ENCODE measurements at regions not wholly inside any gene's neighbourhood (a gene's known extent, or its start where the extent isn't known, plus 50 kb on each side); places are given as distances from the start of the nearest gene placed in this dataset.

DNA sequence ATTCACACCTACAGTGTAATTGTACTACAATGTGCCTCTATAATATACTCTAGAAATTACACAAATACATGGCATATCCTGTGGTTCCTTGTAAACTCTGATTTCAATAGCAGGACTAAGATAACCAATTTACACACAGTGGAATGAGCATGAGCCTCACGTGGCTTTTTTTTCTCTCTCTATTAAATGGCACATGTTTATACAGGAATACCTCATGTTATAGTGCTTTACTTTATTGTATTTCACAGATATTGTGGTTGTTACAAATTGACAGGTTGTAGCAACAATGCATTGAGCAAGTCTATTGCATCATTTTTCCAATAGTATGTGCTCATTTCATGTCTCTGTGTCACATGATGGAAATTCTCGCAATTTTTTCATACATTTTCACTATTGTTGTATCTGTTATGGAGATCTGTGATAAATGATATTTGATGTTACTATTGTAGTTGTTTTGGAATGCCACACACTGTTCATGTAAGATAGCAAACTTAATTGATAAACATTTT lies 260.0 kb downstream of the FSIP2 start:
- ChIA-PET POLR2A (no interaction called here), CTCF (no interaction called here)
- H3K4me1 ChIP-seq (ENCODE audit: control insufficient read depth in 2 of 2, insufficient read depth in 2 of 2, low read length in 2 of 2) = no peaks in the 10 kb centered on the region
- no peaks in the 10 kb centered on the region for H3K79me2 ChIP-seq (ENCODE audit: control insufficient read depth, insufficient read depth, low read length)
- H3K27ac ChIP-seq (ENCODE audit: low read length in 2 of 2) = no peak overlapping the region
- Mint-ChIP-seq H3K27me3 (no peaks in the 10 kb centered on the region), H3K27ac (no peak overlapping the region), H3K9me3 (ENCODE audit: insufficient read depth) (no peaks in the 10 kb centered on the region), H3K4me3 (no peak overlapping the region), H3K4me1 (no peaks in the 10 kb centered on the region)
- H3K4me3 ChIP-seq (ENCODE audit: control extremely low read depth in 1 of 5, extremely low read depth in 1 of 5, insufficient read depth in 1 of 5, low read depth in 2 of 5, low read length in 4 of 5) = no peak overlapping the region
- H4K20me1 ChIP-seq (ENCODE audit: control insufficient read depth, insufficient read depth, low read length, poor library complexity, severe bottlenecking) = no peaks in the 10 kb centered on the region
- intact Hi-C loops (cut with micrococcal nuclease) = no loop called here
- DNase-seq = no peak
- ATAC-seq (ENCODE audit: low read depth) = no peak
- H3K9ac ChIP-seq (ENCODE audit: low read length) = no peak overlapping the region
- H3K9me3 ChIP-seq (ENCODE audit: control extremely low read depth in 1 of 3, control insufficient read depth in 2 of 3, insufficient read depth in 1 of 3, low read length in 2 of 3) = no peaks in the 10 kb centered on the region
- TF ChIP-seq EZH2 (IDR thresholded peaks at IDR 0.05; ENCODE audit: borderline replicate concordance, insufficient read depth, low read depth, low read length, poor library complexity, severe bottlenecking) = no peak
- TF ChIP-seq, protein P1, sequence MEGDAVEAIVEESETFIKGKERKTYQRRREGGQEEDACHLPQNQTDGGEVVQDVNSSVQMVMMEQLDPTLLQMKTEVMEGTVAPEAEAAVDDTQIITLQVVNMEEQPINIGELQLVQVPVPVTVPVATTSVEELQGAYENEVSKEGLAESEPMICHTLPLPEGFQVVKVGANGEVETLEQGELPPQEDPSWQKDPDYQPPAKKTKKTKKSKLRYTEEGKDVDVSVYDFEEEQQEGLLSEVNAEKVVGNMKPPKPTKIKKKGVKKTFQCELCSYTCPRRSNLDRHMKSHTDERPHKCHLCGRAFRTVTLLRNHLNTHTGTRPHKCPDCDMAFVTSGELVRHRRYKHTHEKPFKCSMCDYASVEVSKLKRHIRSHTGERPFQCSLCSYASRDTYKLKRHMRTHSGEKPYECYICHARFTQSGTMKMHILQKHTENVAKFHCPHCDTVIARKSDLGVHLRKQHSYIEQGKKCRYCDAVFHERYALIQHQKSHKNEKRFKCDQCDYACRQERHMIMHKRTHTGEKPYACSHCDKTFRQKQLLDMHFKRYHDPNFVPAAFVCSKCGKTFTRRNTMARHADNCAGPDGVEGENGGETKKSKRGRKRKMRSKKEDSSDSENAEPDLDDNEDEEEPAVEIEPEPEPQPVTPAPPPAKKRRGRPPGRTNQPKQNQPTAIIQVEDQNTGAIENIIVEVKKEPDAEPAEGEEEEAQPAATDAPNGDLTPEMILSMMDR (IDR thresholded peaks at IDR 0.05) = no peak
- no peaks in the 10 kb centered on the region for H3K36me3 ChIP-seq (replicated peaks in 1 of 2; ENCODE audit: control extremely low read depth in 1 of 2, control insufficient read depth in 1 of 2, extremely low read depth in 1 of 2, insufficient read depth in 2 of 2, low read length in 1 of 2)
- H3K27me3 ChIP-seq (replicated peaks in 1 of 4; ENCODE audit: control extremely low read depth in 1 of 4, control insufficient read depth in 3 of 4, insufficient read depth in 4 of 4, low read length in 3 of 4) = no peaks in the 10 kb centered on the region
- no peak overlapping the region for H3K4me2 ChIP-seq (replicated peaks; ENCODE audit: low read depth, low read length, poor library complexity, severe bottlenecking)
- no peak overlapping the region for H2AFZ ChIP-seq (ENCODE audit: insufficient read depth, low read depth, low read length, poor library complexity, severe bottlenecking)
- WGBS (ENCODE audit: insufficient coverage) = no CpG with 5 or more reads among the region's 2 CpGs

- Histone ChIP-seq H3K4me1 (ENCODE audit: control insufficient read depth in 2 of 2, insufficient read depth in 2 of 2, low read length in 2 of 2) (no peaks in the 10 kb centered on the region), H2AFZ (ENCODE audit: insufficient read depth, low read depth, low read length, poor library complexity, severe bottlenecking) (no peak overlapping the region), H3K79me2 (ENCODE audit: control insufficient read depth, insufficient read depth, low read length) (no peaks in the 10 kb centered on the region), H3K36me3 (replicated peaks in 1 of 2; ENCODE audit: control extremely low read depth in 1 of 2, control insufficient read depth in 1 of 2, extremely low read depth in 1 of 2, insufficient read depth in 2 of 2, low read length in 1 of 2) (no peaks in the 10 kb centered on the region), H3K27ac (ENCODE audit: low read length in 2 of 2) (no peak overlapping the region), H3K27me3 (replicated peaks in 1 of 4; ENCODE audit: control extremely low read depth in 1 of 4, control insufficient read depth in 3 of 4, insufficient read depth in 4 of 4, low read length in 3 of 4) (no peaks in the 10 kb centered on the region), H3K9ac (ENCODE audit: low read length) (no peak overlapping the region), H3K4me2 (replicated peaks; ENCODE audit: low read depth, low read length, poor library complexity, severe bottlenecking) (no peak overlapping the region), H3K4me3 (ENCODE audit: control extremely low read depth in 1 of 5, extremely low read depth in 1 of 5, insufficient read depth in 1 of 5, low read depth in 2 of 5, low read length in 4 of 5) (no peak overlapping the region), H3K9me3 (ENCODE audit: control extremely low read depth in 1 of 3, control insufficient read depth in 2 of 3, insufficient read depth in 1 of 3, low read length in 2 of 3) (peaks cover 0 to 5% (median 0%) of the 10 kb centered on the region in 3 donors), H4K20me1 (ENCODE audit: control insufficient read depth, insufficient read depth, low read length, poor library complexity, severe bottlenecking) (no peaks in the 10 kb centered on the region)
- intact Hi-C loops (cut with micrococcal nuclease) = no loop called here
- POLR2A ChIA-PET = no interaction called here
- Mint-ChIP-seq H3K4me3 (no peak overlapping the region), H3K9me3 (ENCODE audit: insufficient read depth) (peaks cover 5% of the 10 kb centered on the region), H3K27me3 (no peaks in the 10 kb centered on the region), H3K27ac (no peak overlapping the region), H3K4me1 (no peaks in the 10 kb centered on the region)
- ATAC-seq (ENCODE audit: low read depth) (no peak), DNase-seq (no peak)
- 86% methylated on average over 1 of the region's 2 CpGs for WGBS (ENCODE audit: insufficient coverage)
- CTCF ChIA-PET = no interaction called here
- no peak for TF ChIP-seq EZH2 (IDR thresholded peaks at IDR 0.05; ENCODE audit: borderline replicate concordance, insufficient read depth, low read depth, low read length, poor library complexity, severe bottlenecking)
- TF ChIP-seq, protein P1 (IDR thresholded peaks at IDR 0.05) = no peak
Observed at GRCh38 chr2:186009341-186009740, 270.7 kb downstream of the FSIP2 start.
